Keratinocyte (primary cell): ENCODE measurements at regions not wholly inside any gene's neighbourhood (a gene's known extent, or its start where the extent isn't known, plus 50 kb on each side); places are given as distances from the start of the nearest gene placed in this dataset.

Source experiments
- EZH2 ChIP-seq: IDR thresholded peaks from one replicate; pipeline ENCODE4 v1.6.1; 2012; ENCODE audit warnings: inconsistent platforms, mild to moderate bottlenecking, low read length, moderate library complexity
- TF ChIP-seq, protein P1 (sequence below), 3 experiments: IDR thresholded peaks in 1 of 3; conservative IDR thresholded peaks in 1 of 3; optimal IDR thresholded peaks in 1 of 3; 2 replicates in 2 of 3; 3 replicates in 1 of 3; pipeline versions ENCODE3 to v1.5.1; 2011; ENCODE audit warnings: low read length in 3 of 3, mild to moderate bottlenecking in 3 of 3, moderate library complexity in 2 of 3, control low read depth in 1 of 3, inconsistent platforms in 1 of 3; ENCODE audit not compliant: insufficient read depth in 2 of 3; ENCODE audit errors: extremely low read depth in 1 of 3

DNA sequence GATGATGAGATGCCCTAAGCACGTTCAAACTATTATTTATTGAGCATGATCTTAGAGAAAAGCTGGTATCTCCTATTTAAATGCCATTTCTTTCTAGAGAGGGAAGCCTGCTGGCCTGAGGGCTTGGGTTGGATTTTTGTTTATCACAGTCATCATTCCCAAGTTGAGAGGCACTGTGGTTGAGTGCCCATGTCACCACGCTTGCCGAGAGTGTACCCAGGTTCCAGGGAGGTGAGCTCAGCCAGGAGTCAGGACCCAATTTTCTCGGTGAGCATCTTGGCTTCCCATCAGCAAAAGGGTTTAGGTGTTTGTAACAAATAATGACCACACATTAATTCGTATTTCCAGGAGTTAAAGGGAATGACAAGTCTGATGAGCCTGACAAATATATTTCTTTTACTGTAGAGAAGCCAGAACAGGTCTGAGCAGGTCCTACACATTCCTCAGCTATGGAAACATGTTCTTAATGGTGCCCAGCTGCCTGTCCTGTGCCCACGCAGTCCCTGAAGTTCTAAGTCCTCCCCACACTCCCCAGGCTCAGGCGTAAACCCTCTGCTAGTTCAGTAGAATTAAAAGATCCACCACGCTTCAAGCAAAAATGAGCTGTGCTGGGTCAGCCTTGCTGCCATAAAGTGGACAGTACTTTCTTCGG lies 258.9 kb upstream of the IRX2 start:
- TF ChIP-seq, protein P1, sequence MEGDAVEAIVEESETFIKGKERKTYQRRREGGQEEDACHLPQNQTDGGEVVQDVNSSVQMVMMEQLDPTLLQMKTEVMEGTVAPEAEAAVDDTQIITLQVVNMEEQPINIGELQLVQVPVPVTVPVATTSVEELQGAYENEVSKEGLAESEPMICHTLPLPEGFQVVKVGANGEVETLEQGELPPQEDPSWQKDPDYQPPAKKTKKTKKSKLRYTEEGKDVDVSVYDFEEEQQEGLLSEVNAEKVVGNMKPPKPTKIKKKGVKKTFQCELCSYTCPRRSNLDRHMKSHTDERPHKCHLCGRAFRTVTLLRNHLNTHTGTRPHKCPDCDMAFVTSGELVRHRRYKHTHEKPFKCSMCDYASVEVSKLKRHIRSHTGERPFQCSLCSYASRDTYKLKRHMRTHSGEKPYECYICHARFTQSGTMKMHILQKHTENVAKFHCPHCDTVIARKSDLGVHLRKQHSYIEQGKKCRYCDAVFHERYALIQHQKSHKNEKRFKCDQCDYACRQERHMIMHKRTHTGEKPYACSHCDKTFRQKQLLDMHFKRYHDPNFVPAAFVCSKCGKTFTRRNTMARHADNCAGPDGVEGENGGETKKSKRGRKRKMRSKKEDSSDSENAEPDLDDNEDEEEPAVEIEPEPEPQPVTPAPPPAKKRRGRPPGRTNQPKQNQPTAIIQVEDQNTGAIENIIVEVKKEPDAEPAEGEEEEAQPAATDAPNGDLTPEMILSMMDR (optimal IDR thresholded peaks at IDR 0.05 in 1 of 3, IDR thresholded peaks at IDR 0.05 in 1 of 3, conservative IDR thresholded peaks at IDR 0.05 in 1 of 3; ENCODE audit: extremely low read depth in 1 of 3, insufficient read depth in 2 of 3, low read length in 3 of 3): no peak
- no peak for TF ChIP-seq EZH2
